Ishikawa (cell line): ENCODE measurements at regions not wholly inside any gene's neighbourhood (a gene's known extent, or its start where the extent isn't known, plus 50 kb on each side); places are given as distances from the start of the nearest gene placed in this dataset.

ENCODE experiments used
- CREB1 ChIP-seq: IDR thresholded peaks from 2 replicates; pipeline ENCODE4 v1.6.1; 2012; ENCODE audit warnings: low read depth
- EP300 ChIP-seq: IDR thresholded peaks from 2 replicates; pipeline ENCODE4 v1.6.1; 2012; ENCODE audit warnings: borderline replicate concordance
- FOXM1 ChIP-seq: IDR thresholded peaks from 2 replicates; pipeline ENCODE4 v1.6.1; 2012; ENCODE audit warnings: low read depth, borderline replicate concordance
- NFIC ChIP-seq: IDR thresholded peaks from 2 replicates; pipeline ENCODE4 v1.6.1; 2012
- RAD21 ChIP-seq: IDR thresholded peaks from 2 replicates; pipeline ENCODE4 v1.6.1; 2012; ENCODE audit warnings: low read depth
- TAF1 ChIP-seq: IDR thresholded peaks from 2 replicates; pipeline ENCODE4 v1.6.1; 2012; ENCODE audit warnings: low read depth, mild to moderate bottlenecking
- USF1 ChIP-seq: IDR thresholded peaks from 2 replicates; pipeline ENCODE4 v1.6.1; 2012
- ZBTB7A ChIP-seq: IDR thresholded peaks from 2 replicates; pipeline ENCODE4 v1.6.1; 2012; ENCODE audit warnings: low read depth

DNA sequence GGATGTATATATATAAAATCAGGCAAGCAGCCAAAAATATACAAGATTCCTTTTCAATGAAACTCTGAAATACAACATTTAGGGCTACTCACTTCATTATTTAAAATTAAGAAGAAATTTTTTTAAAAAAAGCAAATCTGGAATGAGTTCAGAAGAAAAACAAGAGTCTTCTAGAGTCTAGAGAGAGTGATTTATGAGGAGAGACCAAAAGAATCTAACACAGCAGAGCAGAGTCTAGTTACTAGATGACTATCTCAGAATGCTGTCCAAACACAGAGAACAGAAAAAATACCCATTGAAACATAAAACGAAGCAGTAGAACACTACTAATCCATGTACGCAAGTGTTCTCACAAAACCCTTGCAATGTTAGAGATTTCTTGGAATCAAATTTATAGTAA lies 275.2 kb upstream of the CBLB start:
- TF ChIP-seq TAF1 (no peak), EP300 (no peak), USF1 (no peak), RAD21 (no peak), CREB1 (no peak), FOXM1 (no peak), ZBTB7A (no peak), NFIC (no peak)
